SK-N-SH (cell line): ENCODE measurements at regions not wholly inside any gene's neighbourhood (a gene's known extent, or its start where the extent isn't known, plus 50 kb on each side); places are given as distances from the start of the nearest gene placed in this dataset.

ENCODE experiments used
- CTCF ChIA-PET: fragments of 300-600, 350-600 bp; formaldehyde crosslinking; extraction: SDS; loops from one replicate; lab custom pipeline; 2021; lab: Yijun Ruan, JAX
- POLR2A ChIA-PET: fragments of 350-600 bp; sonication (Branson Sonifier 250); formaldehyde crosslinking; extraction: SDS; loops from one replicate; lab custom pipeline; 2020; ENCODE audit warnings: antibody characterized with exemption, inconsistent platforms; lab: Yijun Ruan, JAX
- DNase-seq: peaks from one replicate; pipeline ENCODE4 v3.0.0; 2012
- H2AFZ ChIP-seq: fragments of 200-600 bp; sonication (generic); 2 replicates; pipeline ENCODE4 v1.8.1; 2016; ENCODE audit warnings: antibody characterized with exemption, mild to moderate bottlenecking, low read depth
- H3F3A ChIP-seq: fragments of 200-600 bp; sonication (generic); replicated peaks from 2 replicates; pipeline ENCODE3; 2016; ENCODE audit warnings: antibody characterized with exemption, mild to moderate bottlenecking; ENCODE audit not compliant: insufficient read depth
- H3K27ac ChIP-seq, 2 experiments: fragments of 200-500 bp in 1 of 2; fragments of 200-600 bp in 1 of 2; sonication (Bioruptor generic) in 1 of 2; sonication (generic), shearing (Covaris generic) in 1 of 2; 2 replicates each; pipeline versions ENCODE4 v1.5.1 to v1.6.1; 2014 to 2016; ENCODE audit warnings: low read depth in 2 of 2, inconsistent platforms in 1 of 2, low read length in 1 of 2, mild to moderate bottlenecking in 1 of 2, mixed read lengths in 1 of 2
- H3K27me3 ChIP-seq: fragments of 200-600 bp; sonication (generic), shearing (Covaris generic); 2 replicates; pipeline ENCODE4 v1.6.1; 2016; ENCODE audit warnings: mixed run types; ENCODE audit not compliant: insufficient read depth
- H3K36me3 ChIP-seq, 2 experiments: fragments of 200-500 bp in 1 of 2; fragments of 200-600 bp in 1 of 2; sonication (Bioruptor generic) in 1 of 2; sonication (generic) in 1 of 2; replicated peaks in 1 of 2; 2 replicates each; pipeline versions ENCODE3 to v1.5.1; 2014 to 2016; ENCODE audit warnings: low read length in 1 of 2, mild to moderate bottlenecking in 1 of 2; ENCODE audit not compliant: insufficient read depth in 2 of 2, control insufficient read depth in 1 of 2
- H3K4me1 ChIP-seq, 2 experiments: fragments of 200-500 bp in 1 of 2; fragments of 200-600 bp in 1 of 2; sonication (Bioruptor generic) in 1 of 2; sonication (generic), shearing (Covaris generic) in 1 of 2; 2 replicates each; pipeline versions ENCODE4 v1.5.1 to v1.6.1; 2014 to 2016; ENCODE audit warnings: low read depth in 1 of 2, low read length in 1 of 2, mixed run types in 1 of 2; ENCODE audit not compliant: insufficient read depth in 2 of 2, control insufficient read depth in 1 of 2
- H3K4me2 ChIP-seq: fragments of 200-600 bp; sonication (generic), shearing (Covaris generic); 2 replicates; pipeline ENCODE4 v1.6.1; 2017; ENCODE audit warnings: mixed run types
- H3K4me3 ChIP-seq, 2 experiments: fragments of 200-500 bp in 1 of 2; fragments of 200-600 bp in 1 of 2; sonication (Bioruptor generic) in 1 of 2; sonication (generic), shearing (Covaris generic) in 1 of 2; 2 replicates each; pipeline versions ENCODE4 v1.5.1 to v1.8.1; 2014 to 2016; ENCODE audit warnings: low read depth in 2 of 2, inconsistent platforms in 1 of 2, low read length in 1 of 2, mild to moderate bottlenecking in 1 of 2, mixed read lengths in 1 of 2, moderate library complexity in 1 of 2
- H3K79me2 ChIP-seq: fragments of 200-600 bp; sonication (generic); 2 replicates; pipeline ENCODE4 v1.8.1; 2017; ENCODE audit warnings: mild to moderate bottlenecking; ENCODE audit not compliant: insufficient read depth
- H3K9ac ChIP-seq: fragments of 200-600 bp; sonication (generic); 2 replicates; pipeline ENCODE4 v1.6.1; 2017; ENCODE audit warnings: mixed run types
- H3K9me2 ChIP-seq: fragments of 200-600 bp; sonication (generic); 2 replicates; pipeline ENCODE4 v1.6.1; 2017; ENCODE audit warnings: mixed run types
- H3K9me3 ChIP-seq: fragments of 200-600 bp; sonication (generic); 2 replicates; pipeline ENCODE4 v1.6.1; 2017; ENCODE audit warnings: mixed run types, mild to moderate bottlenecking, moderate library complexity
- H4K20me1 ChIP-seq: fragments of 200-600 bp; sonication (generic); 2 replicates; pipeline ENCODE4 v1.6.1; 2017; ENCODE audit warnings: mild to moderate bottlenecking, mixed run types; ENCODE audit not compliant: insufficient read depth
- CHD2 ChIP-seq: fragments of 150-350 bp; IDR thresholded peaks from 2 replicates; pipeline ENCODE4 v1.6.1; 2018; ENCODE audit warnings: low read length; ENCODE audit not compliant: partially characterized antibody
- EP300 ChIP-seq, 2 experiments: IDR thresholded peaks; 2 replicates each; pipeline versions ENCODE4 v1.4.0 to v1.6.1; 2012; ENCODE audit warnings: borderline replicate concordance in 1 of 2, low read depth in 1 of 2, low read length in 1 of 2
- FOSL2 ChIP-seq: IDR thresholded peaks from 2 replicates; pipeline ENCODE4 v1.4.0; 2012; ENCODE audit warnings: low read depth, mild to moderate bottlenecking, moderate library complexity, borderline replicate concordance
- FOXM1 ChIP-seq: IDR thresholded peaks from 2 replicates; pipeline ENCODE4 v1.4.0; 2012; ENCODE audit warnings: low read depth, mild to moderate bottlenecking
- GABPA ChIP-seq: IDR thresholded peaks from 2 replicates; pipeline ENCODE4 v1.4.0; 2012; ENCODE audit warnings: low read depth, mild to moderate bottlenecking
- GATA2 ChIP-seq: sonication (generic); formaldehyde crosslinking; IDR thresholded peaks from 2 replicates; pipeline ENCODE4 v1.5.0; 2020; ENCODE audit warnings: mild to moderate bottlenecking, missing genetic modification reagents
- MEF2A ChIP-seq: IDR thresholded peaks from 2 replicates; pipeline ENCODE4 v1.4.0; 2012; ENCODE audit warnings: low read depth, borderline replicate concordance
- NFIC ChIP-seq: IDR thresholded peaks from 2 replicates; pipeline ENCODE4 v1.4.0; 2012; ENCODE audit warnings: borderline replicate concordance
- POLR2AphosphoS5 ChIP-seq: IDR thresholded peaks from 2 replicates; pipeline ENCODE4 v1.6.1; 2012; ENCODE audit warnings: low read depth, low read length
- RFX5 ChIP-seq: IDR thresholded peaks from 2 replicates; pipeline ENCODE4 v1.6.1; 2012; ENCODE audit warnings: mild to moderate bottlenecking, improper control_type of control experiment, low read length
- RXRA ChIP-seq: IDR thresholded peaks from 2 replicates; pipeline ENCODE4 v1.4.0; 2012; ENCODE audit warnings: low read depth, mild to moderate bottlenecking, borderline replicate concordance
- TCF12 ChIP-seq: IDR thresholded peaks from 2 replicates; pipeline ENCODE4 v1.4.0; 2012
- TEAD4 ChIP-seq: IDR thresholded peaks from 2 replicates; pipeline ENCODE4 v1.4.0; 2012; ENCODE audit warnings: mild to moderate bottlenecking, borderline replicate concordance; ENCODE audit not compliant: insufficient read depth
- WGBS: methylation state at CpG from one replicate; pipeline ENCODE4 v1.1.6; 2017; ENCODE audit warnings: low lambda C conversion rate; 5-methylcytosine and 5-hydroxymethylcytosine counted together
- TF ChIP-seq, protein P1 (sequence below): IDR thresholded peaks from 2 replicates; pipeline ENCODE4; 2012
- TF ChIP-seq, protein P2 (sequence below): IDR thresholded peaks from 2 replicates; pipeline ENCODE4 v1.4.0; 2012; ENCODE audit warnings: low read depth

DNA sequence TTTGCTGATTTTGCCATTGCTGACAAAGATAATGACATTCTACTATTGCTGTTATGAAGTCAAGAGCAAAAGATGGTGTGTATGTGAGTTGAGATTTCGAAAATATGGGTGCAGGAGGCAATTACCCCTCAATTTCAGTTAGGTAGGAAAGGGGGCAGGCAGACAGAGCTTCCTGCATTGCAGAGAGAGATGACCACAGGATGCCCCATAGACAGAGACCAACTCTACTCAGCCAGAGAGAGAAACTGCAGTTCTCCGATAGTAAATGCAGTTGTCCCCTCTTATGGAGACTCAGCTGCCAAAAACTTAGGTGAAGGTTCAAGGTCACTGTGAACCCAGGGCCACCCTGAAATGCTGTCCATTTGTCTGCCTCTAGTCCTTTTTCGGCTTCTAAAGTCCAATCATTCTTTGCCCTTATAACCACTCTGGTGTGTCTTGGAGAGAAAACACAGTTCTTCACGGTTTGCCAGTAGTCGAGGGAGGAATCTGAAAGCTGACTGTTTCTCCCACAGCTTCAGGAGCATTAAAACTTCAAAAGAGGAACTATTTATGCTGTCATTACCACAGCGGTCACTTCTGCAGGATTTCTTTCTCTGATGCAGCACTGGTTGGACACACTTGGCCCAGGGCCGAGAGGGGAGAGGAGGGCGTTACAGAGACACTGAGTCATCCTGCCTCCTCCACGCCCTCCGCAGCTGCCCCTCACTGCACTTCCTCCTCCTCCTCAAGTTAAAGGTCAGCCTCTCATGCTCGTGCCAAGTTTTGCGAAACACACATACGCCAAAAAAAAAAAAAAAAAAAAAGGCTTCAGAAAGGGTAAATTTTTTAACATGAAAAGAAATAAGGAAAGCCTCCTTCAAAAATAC lies 264.3 kb downstream of the FOXO1 start (continued):
- TF ChIP-seq EP300 (IDR thresholded peaks at IDR 0.05; ENCODE audit: borderline replicate concordance in 1 of 2, low read depth in 1 of 2, low read length in 1 of 2) (peak in 1 of 2 experiments; percentile 43; a peak in 1 of 4 replicates), GABPA (no peak), GATA2 (CRISPR knock-in tag) (no peak), FOXM1 (no peak), TCF12 (peak; percentile 66), POLR2AphosphoS5 (no peak), NFIC (peak; percentile 93), RFX5 (no peak), MEF2A (no peak), CHD2 (no peak)
- TF ChIP-seq, protein P1, sequence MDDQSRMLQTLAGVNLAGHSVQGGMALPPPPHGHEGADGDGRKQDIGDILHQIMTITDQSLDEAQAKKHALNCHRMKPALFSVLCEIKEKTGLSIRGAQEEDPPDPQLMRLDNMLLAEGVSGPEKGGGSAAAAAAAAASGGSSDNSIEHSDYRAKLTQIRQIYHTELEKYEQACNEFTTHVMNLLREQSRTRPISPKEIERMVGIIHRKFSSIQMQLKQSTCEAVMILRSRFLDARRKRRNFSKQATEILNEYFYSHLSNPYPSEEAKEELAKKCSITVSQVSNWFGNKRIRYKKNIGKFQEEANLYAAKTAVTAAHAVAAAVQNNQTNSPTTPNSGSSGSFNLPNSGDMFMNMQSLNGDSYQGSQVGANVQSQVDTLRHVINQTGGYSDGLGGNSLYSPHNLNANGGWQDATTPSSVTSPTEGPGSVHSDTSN: peak; percentile 69
- TF ChIP-seq, protein P2, sequence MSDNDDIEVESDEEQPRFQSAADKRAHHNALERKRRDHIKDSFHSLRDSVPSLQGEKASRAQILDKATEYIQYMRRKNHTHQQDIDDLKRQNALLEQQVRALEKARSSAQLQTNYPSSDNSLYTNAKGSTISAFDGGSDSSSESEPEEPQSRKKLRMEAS: peak; percentile 36; the same call in 1 of the 2 replicates
- TF ChIP-seq, all 33 proteins: peak for 8

DNA sequence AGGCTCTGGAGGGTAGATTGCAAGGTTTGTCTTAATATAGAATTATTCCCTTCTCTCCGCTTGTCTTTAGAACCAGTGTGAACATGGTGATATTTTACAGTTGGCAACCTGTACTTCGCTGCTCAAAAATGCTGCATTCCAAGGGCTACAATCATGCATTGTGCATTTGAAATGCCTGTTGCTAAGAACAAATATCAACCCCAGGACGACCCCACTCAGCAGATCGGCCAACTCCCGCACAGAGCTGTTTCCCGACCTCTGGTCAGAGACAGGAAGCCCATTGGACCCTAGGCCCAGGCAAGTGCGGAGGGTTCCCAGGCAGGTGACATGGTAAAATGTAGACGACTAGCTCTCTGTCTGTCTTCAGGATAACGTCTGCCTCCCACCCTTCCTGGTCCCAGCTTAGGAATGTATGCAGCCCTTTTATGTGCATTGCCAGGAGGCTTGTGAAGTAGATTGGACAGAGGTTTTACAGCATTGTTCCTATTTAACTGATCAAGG lies 263.5 kb downstream of the FOXO1 start:
- no peaks in the 10 kb centered on the region for H4K20me1 ChIP-seq
- peak overlapping the region; percentile 40 to 82; a peak in 3 of 4 replicates for H3K27ac ChIP-seq
- peaks cover 31% of the 10 kb centered on the region for H3F3A ChIP-seq
- CTCF ChIA-PET: no interaction called here
- H3K36me3 ChIP-seq: no peaks in the 10 kb centered on the region
- H3K4me2 ChIP-seq: peak overlapping the region; percentile 69
- H3K27me3 ChIP-seq: no peaks in the 10 kb centered on the region
- peak; percentile 18; the same call in 1 of the 2 replicates for TF ChIP-seq TCF12
- TF ChIP-seq RXRA: no peak
- TF ChIP-seq TEAD4: 0 out of 2 replicates have a peak, but pooled peaks have one; percentile 44
- peak; percentile 9; the same call in 1 of the 2 replicates for TF ChIP-seq FOSL2
- TF ChIP-seq, protein P1: 0 out of 2 replicates have a peak, but pooled peaks have one; percentile 19
- TF ChIP-seq, all 33 proteins: peak for 4
- Histone ChIP-seq H3K4me1 (peaks cover 0 to 24% of the 10 kb centered on the region in 2 experiments; a peak in 3 of 4 replicates), H3K9me3 (no peaks in the 10 kb centered on the region), H3K9ac (peak overlapping the region; percentile 29; the same call in 1 of the 2 replicates), H3K9me2 (no peaks in the 10 kb centered on the region), H2AFZ (peak overlapping the region; percentile 62; the same call in 1 of the 2 replicates), H3K4me3 (peak overlapping the region in 1 of 2 experiments; percentile 8; a peak in 1 of 4 replicates), H3K79me2 (no peaks in the 10 kb centered on the region)
- WGBS: 33% methylated on average over 9 of the region's 9 CpGs
- DNase-seq: no peak
- POLR2A ChIA-PET: no interaction called here
